ENCODE measurements at regions not wholly inside any gene's neighbourhood (a gene's known extent, or its start where the extent isn't known, plus 50 kb on each side); places are given as distances from the start of the nearest gene placed in this dataset.

DNA sequence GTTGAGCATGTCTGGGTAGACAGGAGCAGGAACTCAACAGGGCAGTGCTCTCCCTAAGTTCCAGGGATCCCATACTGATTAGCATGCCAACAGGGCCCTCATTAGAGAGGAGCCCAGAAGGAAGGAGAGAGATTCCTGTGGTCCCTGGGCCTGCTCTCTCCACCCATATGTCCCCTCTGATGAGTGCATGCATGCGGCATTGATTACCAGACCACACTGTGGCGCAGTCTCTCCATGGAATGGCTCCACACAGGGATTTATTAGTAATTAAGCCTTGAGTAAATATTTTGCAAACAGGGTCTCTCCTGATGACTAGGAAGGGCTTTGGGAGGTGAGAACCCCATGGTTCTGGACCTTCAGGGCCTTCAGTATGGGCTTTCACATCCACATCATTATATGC lies 60.0 kb upstream of the ST8SIA2 start:
- no peak overlapping the region for H3K4me3 ChIP-seq
- in situ Hi-C loops (cut with MboI; ENCODE audit: low pct_unique_long_range_greater_than_20kb in 2 of 9, low sequenced_read_pairs in 9 of 9, unreplicated experiment in 9 of 9), result no loop called here
- WGBS, 10 experiments, result 0 to 92% (median 57%) methylated on average over 1 to 2 of the region's 2 CpGs; no CpG with 5 or more reads in 6 of the 10 experiments
- ATAC-seq (replicated peaks in 6 of 8), result peak in 1 of 8 experiments; percentile 4
- H3K4me1 ChIP-seq (replicated peaks in 1 of 2), result no peaks in the 10 kb centered on the region
- no peak overlapping the region for H3K27ac ChIP-seq

DNA sequence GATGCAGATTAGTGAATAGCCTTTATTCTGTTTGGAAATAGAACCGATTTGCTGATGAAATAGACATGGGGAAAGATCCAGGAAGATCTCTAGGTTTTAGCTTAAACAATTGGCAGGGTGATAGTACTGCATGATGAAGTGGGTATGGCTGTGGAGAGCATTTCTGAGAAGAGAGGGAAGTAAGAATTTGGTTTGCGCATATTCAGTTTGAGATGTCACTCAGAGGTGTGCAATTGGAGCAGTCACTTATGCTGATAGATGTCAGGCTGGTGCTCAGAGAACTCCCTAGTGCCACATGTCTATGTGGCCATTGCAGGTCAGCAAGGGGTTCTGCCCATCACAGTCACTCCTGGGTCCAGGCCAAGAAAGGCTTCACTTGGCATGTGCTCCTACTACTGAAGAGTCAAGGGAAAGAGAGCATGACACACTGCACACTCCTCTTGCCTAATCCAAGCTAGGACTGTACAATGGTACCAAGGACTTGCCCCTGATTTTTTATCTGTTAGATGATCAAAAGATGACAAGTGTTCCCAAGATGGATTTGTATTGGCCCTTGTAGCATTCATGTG lies 57.2 kb upstream of the ST8SIA2 start:
- no peaks in the 10 kb centered on the region for H3K4me1 ChIP-seq (replicated peaks in 1 of 2)
- in situ Hi-C loops (cut with MboI; ENCODE audit: low pct_unique_long_range_greater_than_20kb in 2 of 9, low sequenced_read_pairs in 9 of 9, unreplicated experiment in 9 of 9), result no loop called here
- no peak overlapping the region for H3K4me3 ChIP-seq
- ATAC-seq (replicated peaks in 6 of 8), result peak in 1 of 8 experiments; percentile 94
- 0 to 80% (median 67%) methylated on average over 1 to 2 of the region's 2 CpGs; no CpG with 5 or more reads in 4 of the 10 experiments for whole genome bisulfite sequencing, 10 experiments
- peak overlapping the region in 1 of 2 donors; percentile 25 for H3K27ac ChIP-seq

DNA sequence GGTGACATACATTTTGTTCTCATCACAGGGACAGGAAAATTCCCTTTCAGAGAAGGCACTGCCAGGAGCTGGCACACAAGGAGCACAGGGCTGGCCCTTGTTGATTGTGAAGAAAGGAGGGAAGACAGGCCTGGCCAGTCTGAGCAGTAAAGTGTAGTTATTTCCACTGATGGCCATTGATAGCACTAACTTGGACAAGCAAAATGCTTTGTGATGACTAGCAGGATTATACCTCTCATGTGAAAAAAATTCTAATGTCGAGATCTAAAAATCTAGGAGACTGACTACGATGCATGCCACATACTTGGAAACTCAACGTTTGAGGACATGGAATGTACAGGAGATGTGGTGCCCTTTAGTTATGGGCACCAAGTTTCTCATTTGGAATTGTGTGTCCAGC lies 54.3 kb upstream of the ST8SIA2 start:
- Histone ChIP-seq H3K4me3 (no peak overlapping the region), H3K4me1 (replicated peaks in 1 of 2) (peaks cover 2 to 3% of the 10 kb centered on the region in 2 donors), H3K27ac (no peak overlapping the region)
- in situ Hi-C loops (cut with MboI; ENCODE audit: low pct_unique_long_range_greater_than_20kb in 2 of 9, low sequenced_read_pairs in 9 of 9, unreplicated experiment in 9 of 9), result no loop called here
- 0 to 100% (median 77%) methylated on average over 1 to 3 of the region's 3 CpGs; no CpG with 5 or more reads in 3 of the 10 experiments for WGBS, 10 experiments
- ATAC-seq (replicated peaks in 6 of 8), result no peak

Measured in motor neuron (in vitro differentiated cells).